ENCODE measurements at regions not wholly inside any gene's neighbourhood (a gene's known extent, or its start where the extent isn't known, plus 50 kb on each side); places are given as distances from the start of the nearest gene placed in this dataset.
A peak's percentile ranks its signal among the peaks of the same experiment; 100 is the strongest.

GRCh38 chr7:132733860-132734259, 157.6 kb upstream of the PLXNA4 start:
- Histone ChIP-seq H4K20me1 (ENCODE audit: insufficient read depth, low read depth, low read length) (no peaks in the 10 kb centered on the region), H3K4me3 (ENCODE audit: low read length) (no peak overlapping the region), H3K79me2 (ENCODE audit: low read length) (no peaks in the 10 kb centered on the region), H3K4me2 (ENCODE audit: low read depth, low read length, poor library complexity, severe bottlenecking) (no peak overlapping the region), H3K9me3 (ENCODE audit: low read length) (no peaks in the 10 kb centered on the region), H3K4me1 (ENCODE audit: low read length) (no peaks in the 10 kb centered on the region), H3K36me3 (ENCODE audit: insufficient read depth, low read length) (no peaks in the 10 kb centered on the region), H3K27me3 (ENCODE audit: low read length) (no peaks in the 10 kb centered on the region), H3K27ac (ENCODE audit: low read length) (no peak overlapping the region), H3K9me2 (replicated peaks; ENCODE audit: insufficient read depth, low read length) (no peaks in the 10 kb centered on the region), H2AFZ (ENCODE audit: low read length) (no peak overlapping the region), H3K9ac (ENCODE audit: low read length) (no peak overlapping the region)
- DNase-seq: no peak

- H4K20me1 ChIP-seq (ENCODE audit: insufficient read depth, low read depth, low read length): no peaks in the 10 kb centered on the region
- no peak overlapping the region for H3K27ac ChIP-seq (ENCODE audit: low read length)
- H3K36me3 ChIP-seq (ENCODE audit: insufficient read depth, low read length): no peaks in the 10 kb centered on the region
Measured at GRCh38 chr7:132732321-132732865, 156.1 kb upstream of the PLXNA4 start.

GRCh38 chr7:132730105-132730504, 153.8 kb upstream of the PLXNA4 start:
- Histone ChIP-seq H3K27ac (ENCODE audit: low read length) (no peak overlapping the region), H3K4me1 (ENCODE audit: low read length) (no peaks in the 10 kb centered on the region), H4K20me1 (ENCODE audit: insufficient read depth, low read depth, low read length) (no peaks in the 10 kb centered on the region), H3K9me2 (replicated peaks; ENCODE audit: insufficient read depth, low read length) (no peaks in the 10 kb centered on the region), H3K79me2 (ENCODE audit: low read length) (no peaks in the 10 kb centered on the region), H3K4me3 (ENCODE audit: low read length) (no peak overlapping the region), H3K9ac (ENCODE audit: low read length) (no peak overlapping the region), H3K4me2 (ENCODE audit: low read depth, low read length, poor library complexity, severe bottlenecking) (no peak overlapping the region), H3K36me3 (ENCODE audit: insufficient read depth, low read length) (no peaks in the 10 kb centered on the region), H2AFZ (ENCODE audit: low read length) (no peak overlapping the region), H3K9me3 (ENCODE audit: low read length) (no peaks in the 10 kb centered on the region), H3K27me3 (ENCODE audit: low read length) (no peaks in the 10 kb centered on the region)
- DNase-seq: no peak

More at GRCh38 chr7:132732321-132732865, 156.1 kb upstream of the PLXNA4 start:
- Histone ChIP-seq H3K4me3 (ENCODE audit: low read length) (no peak overlapping the region), H3K4me1 (ENCODE audit: low read length) (no peaks in the 10 kb centered on the region), H3K27me3 (ENCODE audit: low read length) (no peaks in the 10 kb centered on the region), H3K9me3 (ENCODE audit: low read length) (no peaks in the 10 kb centered on the region), H3K9me2 (replicated peaks; ENCODE audit: insufficient read depth, low read length) (no peaks in the 10 kb centered on the region), H3K9ac (ENCODE audit: low read length) (no peak overlapping the region), H3K79me2 (ENCODE audit: low read length) (no peaks in the 10 kb centered on the region), H2AFZ (ENCODE audit: low read length) (no peak overlapping the region), H3K4me2 (ENCODE audit: low read depth, low read length, poor library complexity, severe bottlenecking) (no peak overlapping the region)
- no peak for DNase-seq

GRCh38 chr7:132723506-132724081, 147.3 kb upstream of the PLXNA4 start:
- H3K9me2 ChIP-seq (replicated peaks; ENCODE audit: insufficient read depth, low read length): no peaks in the 10 kb centered on the region
- no peak for DNase-seq
- H3K79me2 ChIP-seq (ENCODE audit: low read length): no peaks in the 10 kb centered on the region
- no peak overlapping the region for H2AFZ ChIP-seq (ENCODE audit: low read length)
- H3K4me2 ChIP-seq (ENCODE audit: low read depth, low read length, poor library complexity, severe bottlenecking): no peak overlapping the region
- no peaks in the 10 kb centered on the region for H4K20me1 ChIP-seq (ENCODE audit: insufficient read depth, low read depth, low read length)
- H3K27me3 ChIP-seq (ENCODE audit: low read length): no peaks in the 10 kb centered on the region
- no peaks in the 10 kb centered on the region for H3K4me1 ChIP-seq (ENCODE audit: low read length)
- H3K9ac ChIP-seq (ENCODE audit: low read length): no peak overlapping the region
- no peak overlapping the region for H3K27ac ChIP-seq (ENCODE audit: low read length)
- no peak overlapping the region for H3K4me3 ChIP-seq (ENCODE audit: low read length)
- H3K9me3 ChIP-seq (ENCODE audit: low read length): no peaks in the 10 kb centered on the region
- H3K36me3 ChIP-seq (ENCODE audit: insufficient read depth, low read length): no peaks in the 10 kb centered on the region

GRCh38 chr7:132720835-132721234, 144.6 kb upstream of the PLXNA4 start:
- no peaks in the 10 kb centered on the region for H3K27me3 ChIP-seq (ENCODE audit: low read length)
- H3K4me2 ChIP-seq (ENCODE audit: low read depth, low read length, poor library complexity, severe bottlenecking): no peak overlapping the region
- no peak for DNase-seq
- H4K20me1 ChIP-seq (ENCODE audit: insufficient read depth, low read depth, low read length): no peaks in the 10 kb centered on the region
- no peak overlapping the region for H3K9ac ChIP-seq (ENCODE audit: low read length)
- no peak overlapping the region for H2AFZ ChIP-seq (ENCODE audit: low read length)
- no peaks in the 10 kb centered on the region for H3K9me2 ChIP-seq (replicated peaks; ENCODE audit: insufficient read depth, low read length)
- H3K4me3 ChIP-seq (ENCODE audit: low read length): no peak overlapping the region
- H3K36me3 ChIP-seq (ENCODE audit: insufficient read depth, low read length): no peaks in the 10 kb centered on the region
- H3K4me1 ChIP-seq (ENCODE audit: low read length): no peaks in the 10 kb centered on the region
- H3K79me2 ChIP-seq (ENCODE audit: low read length): no peaks in the 10 kb centered on the region
- H3K27ac ChIP-seq (ENCODE audit: low read length): no peak overlapping the region
- no peaks in the 10 kb centered on the region for H3K9me3 ChIP-seq (ENCODE audit: low read length)

GRCh38 chr7:132713893-132714292, 137.6 kb upstream of the PLXNA4 start:
- no peaks in the 10 kb centered on the region for H3K36me3 ChIP-seq (ENCODE audit: insufficient read depth, low read length)
- 0 out of 2 replicates have a peak, but pooled peaks cover 3% of the 10 kb centered on the region for H4K20me1 ChIP-seq (ENCODE audit: insufficient read depth, low read depth, low read length)
- H3K4me3 ChIP-seq (ENCODE audit: low read length): no peak overlapping the region
- H3K9ac ChIP-seq (ENCODE audit: low read length): no peak overlapping the region
- no peak overlapping the region for H3K4me2 ChIP-seq (ENCODE audit: low read depth, low read length, poor library complexity, severe bottlenecking)
- no peaks in the 10 kb centered on the region for H3K9me3 ChIP-seq (ENCODE audit: low read length)
- DNase-seq: no peak
- no peaks in the 10 kb centered on the region for H3K27me3 ChIP-seq (ENCODE audit: low read length)
- no peaks in the 10 kb centered on the region for H3K79me2 ChIP-seq (ENCODE audit: low read length)
- no peak overlapping the region for H2AFZ ChIP-seq (ENCODE audit: low read length)
- H3K9me2 ChIP-seq (replicated peaks; ENCODE audit: insufficient read depth, low read length): no peaks in the 10 kb centered on the region
- H3K27ac ChIP-seq (ENCODE audit: low read length): no peak overlapping the region
- H3K4me1 ChIP-seq (ENCODE audit: low read length): no peaks in the 10 kb centered on the region

GRCh38 chr7:132709971-132710567, 133.8 kb upstream of the PLXNA4 start:
- DNase-seq: peak; percentile 82
- H2AFZ ChIP-seq (ENCODE audit: low read length): no peak overlapping the region
- 0 out of 2 replicates have a peak, but pooled peaks cover 3% of the 10 kb centered on the region for H4K20me1 ChIP-seq (ENCODE audit: insufficient read depth, low read depth, low read length)
- no peak overlapping the region for H3K4me2 ChIP-seq (ENCODE audit: low read depth, low read length, poor library complexity, severe bottlenecking)
- no peak overlapping the region for H3K27ac ChIP-seq (ENCODE audit: low read length)
- no peaks in the 10 kb centered on the region for H3K36me3 ChIP-seq (ENCODE audit: insufficient read depth, low read length)
- H3K27me3 ChIP-seq (ENCODE audit: low read length): no peaks in the 10 kb centered on the region
- no peaks in the 10 kb centered on the region for H3K9me2 ChIP-seq (replicated peaks; ENCODE audit: insufficient read depth, low read length)
- no peaks in the 10 kb centered on the region for H3K4me1 ChIP-seq (ENCODE audit: low read length)
- no peak overlapping the region for H3K4me3 ChIP-seq (ENCODE audit: low read length)
- no peaks in the 10 kb centered on the region for H3K79me2 ChIP-seq (ENCODE audit: low read length)
- H3K9me3 ChIP-seq (ENCODE audit: low read length): no peaks in the 10 kb centered on the region
- no peak overlapping the region for H3K9ac ChIP-seq (ENCODE audit: low read length)

GRCh38 chr7:132708470-132708869, 132.2 kb upstream of the PLXNA4 start:
- no peaks in the 10 kb centered on the region for H3K79me2 ChIP-seq (ENCODE audit: low read length)
- H3K9me3 ChIP-seq (ENCODE audit: low read length): no peaks in the 10 kb centered on the region
- DNase-seq: no peak
- H3K4me2 ChIP-seq (ENCODE audit: low read depth, low read length, poor library complexity, severe bottlenecking): no peak overlapping the region
- H3K27me3 ChIP-seq (ENCODE audit: low read length): no peaks in the 10 kb centered on the region
- H4K20me1 ChIP-seq (ENCODE audit: insufficient read depth, low read depth, low read length): 0 out of 2 replicates have a peak, but pooled peaks cover 3% of the 10 kb centered on the region
- no peak overlapping the region for H2AFZ ChIP-seq (ENCODE audit: low read length)
- no peak overlapping the region for H3K27ac ChIP-seq (ENCODE audit: low read length)
- no peak overlapping the region for H3K9ac ChIP-seq (ENCODE audit: low read length)
- H3K4me1 ChIP-seq (ENCODE audit: low read length): no peaks in the 10 kb centered on the region
- H3K36me3 ChIP-seq (ENCODE audit: insufficient read depth, low read length): no peaks in the 10 kb centered on the region
- no peaks in the 10 kb centered on the region for H3K9me2 ChIP-seq (replicated peaks; ENCODE audit: insufficient read depth, low read length)
- H3K4me3 ChIP-seq (ENCODE audit: low read length): no peak overlapping the region
